DMS153 (cell line): ENCODE measurements at regions not wholly inside any gene's neighbourhood (a gene's known extent, or its start where the extent isn't known, plus 50 kb on each side); places are given as distances from the start of the nearest gene placed in this dataset.

Source experiments
- DNase-seq: peaks from one replicate; lab custom pipeline; 2025; lab: John Stamatoyannopoulos, UW

DNA sequence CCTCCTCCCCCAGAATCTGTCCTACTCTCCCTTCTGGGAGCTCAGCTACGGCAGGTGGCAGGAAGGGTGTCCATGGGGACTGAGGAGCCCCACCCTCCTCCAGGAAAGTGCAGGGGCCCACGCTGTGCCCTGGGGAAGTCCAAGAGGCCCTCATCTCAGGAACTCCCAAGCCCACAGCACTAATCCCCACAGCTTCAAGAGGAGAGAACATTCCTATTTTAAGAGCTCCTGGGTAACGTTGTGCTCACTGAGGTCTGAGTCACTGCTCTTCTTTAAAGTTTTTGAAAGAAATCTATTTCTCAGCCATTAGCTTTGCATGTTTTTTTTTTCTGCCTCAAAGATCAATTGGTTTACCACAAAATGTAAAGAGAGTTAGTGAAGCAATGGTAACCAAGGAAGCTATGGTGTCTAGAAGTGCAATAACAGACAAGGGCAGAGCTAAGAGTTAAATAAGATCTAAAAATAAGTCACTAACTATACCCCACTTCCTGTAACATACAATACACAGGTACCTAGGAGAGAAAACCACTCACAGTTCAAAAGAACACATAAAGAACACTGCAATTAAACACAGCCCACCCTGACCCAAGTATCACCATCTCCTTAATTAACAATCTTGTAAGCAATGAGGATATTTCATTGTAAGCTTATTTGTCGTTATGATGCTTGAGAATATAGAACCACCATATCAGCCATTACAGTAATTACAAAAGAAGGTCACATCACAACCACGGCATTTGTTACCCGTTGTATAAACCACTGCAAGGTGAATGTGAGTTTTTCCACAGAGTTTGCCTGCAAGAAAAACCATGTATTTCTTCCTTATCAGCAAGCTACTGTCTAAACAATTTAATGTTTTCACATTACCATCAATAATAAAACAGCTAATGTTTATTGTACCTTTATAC is 382.3 kb upstream of the SLC30A5 start:
- no peak for DNase-seq

DNA sequence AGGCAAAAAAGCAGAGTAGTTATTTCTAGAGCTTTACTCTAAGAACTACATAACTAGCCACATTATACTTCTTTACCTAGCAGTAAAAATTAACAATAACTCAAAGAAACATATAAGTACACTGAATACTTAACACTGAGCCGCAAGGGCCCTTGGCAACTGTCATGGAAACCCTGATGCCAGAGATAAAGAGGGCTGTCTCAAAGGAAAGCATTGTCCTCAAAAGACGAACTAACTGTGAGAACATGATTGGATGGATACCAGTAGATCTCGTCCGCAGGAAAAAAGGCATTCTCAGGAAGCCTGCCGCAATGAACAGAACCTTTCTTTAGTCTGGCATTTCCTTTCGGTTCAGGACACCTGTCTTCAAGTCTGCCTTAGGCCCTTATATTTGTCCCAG is 379.0 kb upstream of the SLC30A5 start:
- DNase-seq = no peak

DNA sequence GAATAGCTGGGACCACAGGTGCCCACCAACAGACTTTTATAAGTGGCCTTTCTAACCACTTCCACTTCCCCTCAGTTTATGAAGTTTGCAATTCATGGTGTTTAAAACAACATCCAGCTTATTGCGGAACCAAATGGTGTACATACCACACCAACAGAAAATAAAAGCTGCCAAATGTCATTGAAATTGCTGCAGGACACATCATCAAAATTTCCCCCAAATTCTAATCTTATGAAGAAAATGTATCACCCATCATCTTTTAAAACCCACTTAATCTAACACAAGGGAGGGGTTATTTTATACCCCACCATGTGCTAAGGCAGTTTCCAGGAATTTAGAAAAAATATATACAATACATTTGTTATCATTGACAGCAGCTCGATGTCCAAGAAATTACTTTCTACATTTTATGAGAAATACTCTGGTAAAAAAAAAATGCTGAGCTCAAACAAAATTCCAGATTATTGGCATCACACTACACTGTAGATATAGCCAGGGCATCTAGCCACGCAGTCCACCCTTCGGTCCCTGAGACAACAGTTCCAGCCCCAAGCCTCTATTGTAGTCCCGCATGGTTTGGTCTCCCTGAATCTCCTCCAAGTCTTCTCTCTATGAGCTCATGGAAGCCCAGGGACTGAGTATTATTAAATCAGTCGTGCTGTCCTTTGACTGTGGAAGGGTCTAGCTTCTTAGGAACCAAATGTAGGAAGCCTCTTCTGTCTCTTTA is 372.8 kb upstream of the SLC30A5 start:
- DNase-seq = no peak

DNA sequence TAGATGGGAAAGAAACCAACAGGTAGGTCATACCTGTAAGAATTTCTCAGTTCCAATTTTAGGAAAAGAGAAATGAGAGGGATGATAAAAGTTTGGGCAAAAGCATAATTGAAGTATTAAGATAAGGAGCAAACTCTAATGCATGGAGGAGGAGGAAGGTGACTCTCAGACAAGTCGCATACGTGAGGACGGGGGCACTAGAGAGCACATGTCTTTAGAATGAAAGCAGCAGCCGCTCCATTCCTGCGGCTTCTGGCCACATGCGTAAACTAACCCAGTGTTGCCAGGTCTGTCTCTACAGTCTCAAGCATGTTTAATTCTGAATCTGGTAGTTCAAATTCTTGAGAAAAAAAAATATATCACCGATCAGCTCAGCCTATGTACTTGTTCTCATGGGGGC is 371.5 kb upstream of the SLC30A5 start:
- no peak for DNase-seq

DNA sequence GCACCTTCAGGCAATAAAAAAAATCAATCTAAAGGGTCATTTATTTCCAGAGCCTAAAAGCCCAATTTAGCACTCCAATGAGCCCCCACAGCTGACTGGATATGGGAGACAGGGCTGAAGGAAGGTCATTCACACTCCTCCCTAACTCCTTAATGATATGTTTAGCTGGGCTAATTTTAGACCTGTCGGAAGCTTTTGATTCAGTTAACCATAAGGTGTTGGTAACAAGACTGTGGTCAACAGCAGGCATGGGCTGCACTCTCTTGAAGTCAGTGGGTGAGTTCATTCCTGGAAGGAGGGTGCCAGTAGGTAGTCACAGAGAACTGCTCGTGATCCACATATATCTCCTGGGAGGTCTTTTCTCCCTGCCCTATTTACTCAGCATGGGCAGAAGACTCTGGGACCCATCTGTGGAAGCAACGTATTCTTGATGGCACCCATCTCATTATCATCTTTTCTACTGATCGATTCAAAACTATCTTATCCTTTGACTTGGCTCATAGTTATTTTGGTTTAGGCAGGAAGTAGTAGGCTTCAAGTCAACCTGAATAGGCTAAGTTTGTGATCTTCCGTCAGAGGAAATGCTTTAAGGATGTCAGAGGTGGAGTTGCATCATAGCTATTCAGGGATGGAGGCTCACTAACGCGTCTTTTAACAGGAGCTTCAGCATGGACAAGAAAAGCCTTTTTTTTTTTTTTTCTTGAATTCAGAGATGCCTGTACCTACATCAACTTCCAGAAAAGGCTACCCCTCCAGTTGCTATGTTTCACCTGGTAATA is 367.7 kb upstream of the SLC30A5 start:
- no peak for DNase-seq

DNA sequence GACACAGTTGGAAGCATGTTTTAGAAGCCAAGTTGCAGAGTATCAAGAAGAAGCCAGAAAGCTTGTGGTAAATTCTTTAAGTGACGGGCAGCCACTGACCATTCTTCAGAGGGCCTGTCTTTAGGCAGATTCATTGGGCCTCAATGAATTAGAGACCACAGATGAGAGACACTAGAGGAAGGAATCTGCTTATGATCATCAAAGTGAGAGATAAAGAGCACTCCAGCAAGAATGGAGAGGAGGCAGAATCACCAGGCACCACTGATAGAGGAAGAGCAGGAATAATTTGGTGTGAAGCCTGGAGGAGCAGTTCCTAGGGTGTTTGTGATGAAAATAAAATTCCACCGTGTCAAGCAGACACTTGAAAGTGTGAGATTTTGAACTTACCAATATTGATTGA is 365.9 kb upstream of the SLC30A5 start:
- DNase-seq = no peak

DNA sequence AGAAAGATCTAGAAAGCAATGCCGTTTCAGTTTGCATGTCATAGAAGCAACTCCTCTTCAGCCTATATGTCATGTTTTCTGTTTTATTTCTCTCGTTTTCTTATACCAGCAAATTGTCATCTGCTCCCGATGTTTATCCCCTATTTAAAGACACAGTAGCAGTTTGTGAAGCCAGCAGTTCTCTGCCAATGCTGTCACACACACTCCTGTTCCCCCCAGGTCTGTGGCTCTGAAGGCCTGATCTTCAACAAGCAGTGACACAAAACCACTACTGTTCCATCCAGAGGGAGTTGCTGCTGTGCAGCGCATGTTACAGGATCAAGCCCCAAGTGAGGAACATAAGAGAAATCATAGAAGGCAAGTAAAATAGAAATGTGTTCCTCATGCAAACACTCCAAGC is 364.1 kb upstream of the SLC30A5 start:
- no peak for DNase-seq

DNA sequence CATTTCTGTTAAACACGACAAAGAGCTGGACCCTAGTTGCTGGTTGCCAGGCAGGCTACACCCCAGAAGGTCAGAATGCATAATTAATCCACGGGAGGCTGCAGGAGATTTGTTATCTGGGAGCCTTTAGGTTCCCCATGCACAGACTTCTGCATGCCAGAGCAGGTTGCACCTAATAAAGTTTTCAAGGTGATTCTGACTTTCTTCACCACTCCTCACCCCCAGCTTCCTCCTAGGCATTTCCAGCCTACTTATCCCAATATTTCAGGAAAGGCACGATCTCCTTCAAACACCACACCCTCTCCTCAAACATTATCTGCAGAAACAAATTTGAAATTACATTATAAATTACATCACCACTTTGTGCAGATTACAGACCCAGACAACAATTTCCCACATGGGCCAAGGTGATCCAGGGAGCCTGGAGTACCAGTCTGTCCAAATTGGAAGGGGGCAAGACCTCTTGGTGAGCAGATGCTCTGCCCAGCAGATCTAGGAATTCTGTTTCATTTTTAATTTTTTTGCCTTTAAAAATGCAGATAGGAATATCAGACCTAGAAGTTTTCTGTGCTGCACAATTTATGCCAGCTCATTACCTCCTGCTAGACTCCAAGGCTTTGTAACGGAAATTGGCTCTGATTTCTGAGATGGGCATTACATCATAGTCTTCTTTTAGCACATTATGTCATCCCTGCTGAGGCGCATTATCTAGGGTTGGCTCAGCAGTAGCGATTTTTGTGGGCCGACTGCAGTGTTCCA is 363.4 kb upstream of the SLC30A5 start:
- DNase-seq = no peak

DNA sequence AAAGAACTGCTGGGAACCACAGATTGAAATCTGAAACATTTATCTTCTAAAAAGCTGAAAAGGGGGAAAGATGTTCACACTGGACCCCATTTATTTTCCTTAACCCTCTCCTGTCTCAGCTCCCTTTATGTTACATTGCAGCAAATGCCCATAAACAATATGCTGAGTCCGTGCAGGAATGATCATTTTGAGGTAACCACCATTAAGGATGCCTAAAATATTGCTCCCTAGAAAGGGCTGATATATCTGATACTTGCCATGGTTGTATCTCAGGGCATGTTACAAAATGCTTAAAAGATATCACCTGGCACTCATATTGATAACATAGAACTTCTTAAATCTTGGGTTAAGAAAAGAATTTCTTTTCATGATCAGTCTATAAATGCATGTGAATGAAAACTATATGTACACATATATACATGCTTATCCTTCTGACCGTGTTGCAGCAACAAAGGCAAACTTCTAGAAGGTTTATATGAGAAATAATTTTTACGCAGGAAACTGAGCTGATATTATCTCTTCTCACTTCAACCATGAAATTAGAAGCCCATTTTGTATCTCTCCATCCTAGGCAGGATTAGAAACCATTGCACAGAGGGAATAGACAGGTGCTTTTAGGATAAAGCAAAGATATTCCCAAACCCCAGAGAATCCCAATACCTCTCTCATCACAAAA is 362.7 kb upstream of the SLC30A5 start:
- DNase-seq = no peak

DNA sequence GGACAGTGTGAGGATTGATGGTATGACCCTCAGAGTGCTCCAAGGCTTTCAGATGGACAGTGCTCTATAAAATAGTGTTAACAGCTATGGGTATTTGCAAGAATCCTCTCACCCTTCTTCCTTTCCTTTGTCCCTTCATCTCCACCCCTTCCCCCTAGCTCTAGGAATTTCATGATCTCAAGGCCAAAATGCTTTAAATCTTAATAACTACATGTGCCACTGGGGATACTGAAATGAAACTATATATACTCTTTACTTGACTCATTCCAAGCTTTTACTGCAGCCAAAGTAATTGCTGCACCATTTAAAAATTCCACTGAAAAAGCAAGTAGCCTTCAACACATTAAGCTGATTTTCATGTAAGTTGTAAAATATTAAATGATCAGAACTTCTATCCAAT is 361.6 kb upstream of the SLC30A5 start:
- DNase-seq = no peak

DNA sequence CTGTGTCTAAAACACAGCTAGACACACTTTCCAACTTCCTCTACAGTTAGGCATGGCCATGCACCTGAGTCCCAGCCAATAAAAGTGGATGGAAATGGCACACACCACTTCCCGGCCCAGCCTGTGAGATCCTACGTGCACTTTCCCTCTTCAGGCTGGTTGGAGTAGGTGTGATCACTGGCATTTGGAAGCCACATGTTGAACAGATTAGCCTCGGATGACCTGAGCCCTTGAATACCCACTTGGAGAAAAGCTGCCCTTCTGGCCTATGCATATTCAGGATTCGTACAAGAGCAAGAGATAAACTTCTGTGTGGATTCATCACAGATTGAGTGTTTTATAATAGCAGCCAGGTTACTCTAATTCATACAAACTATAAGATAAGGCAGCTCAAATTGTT is 359.0 kb upstream of the SLC30A5 start:
- no peak for DNase-seq

DNA sequence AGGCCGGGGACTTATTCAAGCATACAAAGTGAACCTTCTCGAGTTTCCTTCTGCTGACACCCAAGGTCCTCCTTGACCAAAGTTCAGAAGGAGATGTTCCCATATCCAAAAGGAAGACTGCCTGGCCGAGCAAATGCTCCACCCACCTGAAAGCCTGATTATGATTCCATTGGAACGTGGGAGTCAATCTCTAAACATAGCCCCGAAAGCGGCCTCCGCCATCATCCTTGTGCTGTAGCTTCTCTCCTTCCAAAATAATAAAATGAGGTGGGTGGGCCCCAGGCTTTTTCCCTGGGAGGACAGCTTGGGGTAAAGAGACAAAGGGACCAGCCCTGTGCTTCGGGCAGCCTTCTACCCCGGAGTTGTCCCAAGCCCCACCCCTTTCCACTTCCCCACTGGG is 355.6 kb upstream of the SLC30A5 start:
- no peak for DNase-seq

DNA sequence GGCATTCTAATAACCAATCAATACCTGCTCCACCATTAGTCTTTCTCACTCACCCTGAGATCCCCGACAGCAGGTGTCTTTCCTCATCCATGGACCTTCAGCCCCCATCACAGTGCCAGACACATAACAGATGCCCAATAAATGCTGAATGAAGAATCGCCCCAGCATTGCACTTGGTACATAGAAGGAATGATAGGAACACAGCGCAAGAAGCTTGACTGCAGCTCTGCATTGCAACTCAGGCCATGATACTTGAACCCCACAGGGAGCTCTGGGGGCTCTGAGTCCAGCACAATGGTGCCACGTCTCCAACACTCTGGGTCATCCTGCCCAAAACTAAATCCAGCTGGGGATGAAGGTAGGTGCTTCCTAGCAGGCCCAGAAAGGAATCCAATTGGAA is 355.0 kb upstream of the SLC30A5 start:
- no peak for DNase-seq

DNA sequence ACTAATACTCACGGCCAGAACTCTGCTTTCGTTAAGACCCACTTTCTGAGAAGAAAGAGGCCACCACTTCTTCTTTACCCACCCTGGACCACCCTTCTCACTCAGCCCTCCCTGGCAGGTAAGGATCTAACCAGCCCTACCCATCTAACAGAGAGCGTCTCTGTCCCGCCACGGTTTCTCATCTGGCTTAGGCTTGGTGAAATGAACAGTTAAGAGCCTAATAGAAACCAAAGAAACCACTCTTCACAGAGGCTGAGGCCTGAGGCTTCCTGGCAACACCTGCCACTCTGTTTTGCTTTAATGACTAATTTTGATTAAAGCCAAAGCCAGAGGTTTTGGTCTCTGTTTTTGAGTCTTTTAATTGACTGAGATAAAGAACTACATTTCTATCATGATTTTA is 354.1 kb upstream of the SLC30A5 start:
- no peak for DNase-seq

DNA sequence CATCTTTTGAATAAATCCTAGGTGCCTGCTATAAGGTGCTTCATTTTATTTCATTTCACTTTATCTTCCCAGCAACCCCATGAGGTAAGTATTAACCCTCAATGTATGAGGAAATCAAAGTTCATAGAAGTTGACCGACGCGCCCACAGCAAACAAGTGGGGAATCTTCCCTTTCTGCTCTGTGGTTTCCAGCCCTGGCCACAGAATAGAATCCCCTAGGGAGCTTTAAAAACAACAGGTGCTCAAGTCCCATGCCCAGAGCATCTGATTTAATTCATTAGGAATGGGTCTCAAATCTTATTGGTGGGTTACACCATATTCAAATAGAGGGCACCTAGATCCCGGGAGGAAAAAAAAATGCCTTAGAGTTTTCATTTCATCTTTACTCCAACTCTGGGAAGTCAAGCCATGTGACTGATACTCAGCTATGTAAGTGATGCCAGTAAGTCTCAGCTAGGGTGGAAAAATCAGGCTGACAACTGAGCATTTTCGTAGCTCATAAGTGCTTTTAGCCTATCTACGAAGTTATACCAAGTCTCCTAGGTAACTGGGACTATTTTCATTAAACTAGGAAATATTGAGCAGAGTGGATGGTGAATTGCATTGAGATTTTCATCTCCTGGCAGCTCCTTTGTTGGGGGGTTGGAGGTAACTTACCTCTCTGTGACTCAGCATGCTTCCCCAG is 353.4 kb upstream of the SLC30A5 start:
- peak; percentile 62 for DNase-seq

DNA sequence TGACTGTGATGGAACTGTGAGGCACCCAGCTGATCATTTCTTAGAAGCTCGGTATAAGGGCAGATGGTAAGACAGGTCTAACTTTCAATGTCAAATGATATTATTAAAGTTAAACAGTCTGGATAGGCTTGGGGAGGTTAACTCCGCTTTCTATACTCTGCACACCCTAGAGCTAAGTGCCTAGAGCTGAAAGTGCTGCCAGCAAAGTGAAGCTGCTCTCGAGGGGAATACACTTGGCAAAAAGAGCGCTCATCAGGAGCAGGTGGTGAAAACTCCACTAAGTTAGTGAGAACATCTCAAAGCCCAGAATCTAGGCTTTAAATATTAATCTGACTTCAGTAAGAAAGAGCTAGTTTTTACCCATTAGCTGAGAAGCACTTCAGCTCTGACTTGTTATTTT is 349.6 kb upstream of the SLC30A5 start:
- DNase-seq = no peak

DNA sequence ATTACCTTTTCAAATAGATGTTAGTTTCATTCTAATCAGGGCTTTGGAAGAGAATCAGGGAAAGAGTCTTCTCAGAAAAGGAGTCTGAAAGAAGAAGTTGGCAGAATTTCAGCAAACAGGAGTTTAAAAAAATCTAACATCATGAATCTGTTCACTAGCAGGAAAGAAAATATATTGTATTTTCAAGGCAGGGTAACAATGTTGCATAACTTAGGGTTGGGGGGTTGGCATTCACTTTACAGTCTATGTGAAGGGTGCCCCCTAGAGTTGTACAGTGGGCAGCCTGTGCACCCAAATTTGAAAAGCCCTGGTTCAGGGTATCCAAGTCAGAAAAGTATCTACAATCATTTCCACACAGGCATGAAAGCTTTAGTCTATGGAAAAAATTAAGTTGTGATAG is 348.4 kb upstream of the SLC30A5 start:
- no peak for DNase-seq

DNA sequence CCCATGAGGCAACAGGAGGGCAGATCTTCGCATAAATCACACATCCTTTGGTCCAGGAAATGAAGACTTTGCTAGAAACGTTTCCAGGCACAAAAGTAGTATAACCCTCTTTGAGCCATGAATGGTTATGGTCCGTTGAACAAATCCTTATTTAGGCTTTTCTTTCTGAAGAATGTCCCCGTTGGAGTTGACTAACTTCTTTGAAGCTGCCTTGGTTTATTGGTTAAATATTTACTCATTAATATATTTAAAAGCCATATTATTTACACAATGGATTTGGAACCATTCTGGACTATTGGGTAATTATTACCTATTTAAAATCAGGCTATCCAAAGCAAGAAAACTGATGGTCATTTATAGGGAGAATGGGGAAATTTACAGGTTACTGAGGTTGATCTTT is 347.6 kb upstream of the SLC30A5 start:
- DNase-seq = no peak

DNA sequence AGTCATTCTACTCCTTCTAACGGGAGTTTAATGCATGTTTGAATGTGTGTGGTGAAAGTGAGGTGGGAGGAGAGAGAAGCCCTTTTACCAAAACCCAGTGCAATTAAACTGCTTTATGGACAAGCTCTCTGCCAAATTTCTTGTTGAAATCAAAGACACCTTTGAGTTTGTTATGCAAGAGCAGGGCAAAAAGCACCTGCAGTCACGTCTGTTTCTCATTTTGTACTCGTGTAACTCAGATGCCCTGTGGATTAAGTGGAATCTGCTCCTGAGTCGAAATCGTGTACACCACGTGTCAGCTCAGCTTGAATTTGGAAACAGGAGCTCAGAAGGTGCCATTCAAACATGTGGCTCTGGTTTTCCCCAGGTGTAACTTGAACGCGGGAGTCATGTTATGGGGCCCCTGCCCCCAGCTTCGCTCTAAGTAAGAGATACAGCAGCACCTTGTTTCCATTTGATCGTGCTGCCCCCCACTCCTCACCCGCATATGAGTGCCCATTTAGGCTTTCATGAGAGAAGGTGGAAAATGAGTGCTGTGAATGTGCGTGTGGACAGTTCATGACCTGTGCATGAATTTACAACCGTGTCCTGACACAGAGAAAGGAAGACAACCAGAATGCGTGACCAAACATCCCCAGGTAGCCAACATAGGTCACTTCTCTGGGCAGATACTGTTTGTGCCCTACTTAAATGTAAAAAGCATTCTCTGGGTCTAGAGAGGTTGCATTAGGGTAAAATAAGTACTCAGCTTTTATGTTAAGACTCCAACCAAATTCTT is 347.0 kb upstream of the SLC30A5 start:
- no peak for DNase-seq

DNA sequence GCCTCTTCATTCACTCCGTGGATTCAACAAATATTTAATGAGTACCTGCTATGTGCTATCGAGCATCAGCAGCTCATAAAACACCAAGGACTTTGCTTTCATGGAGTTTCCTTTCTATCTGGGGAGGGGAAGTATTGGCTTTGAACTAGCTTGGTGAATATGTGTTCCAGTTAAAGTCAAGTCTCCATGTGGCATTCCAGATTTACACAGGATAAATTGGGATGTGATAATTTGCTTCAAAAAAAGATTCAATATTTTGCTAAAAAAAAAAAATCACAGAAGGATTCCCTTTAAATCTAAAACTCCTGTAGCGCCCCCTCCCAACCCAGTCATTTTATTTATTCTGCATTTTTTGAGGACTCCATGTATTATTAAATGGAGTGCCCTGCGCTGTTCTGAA is 346.3 kb upstream of the SLC30A5 start:
- DNase-seq = no peak
